NT2/D1 (cell line): ENCODE measurements at regions not wholly inside any gene's neighbourhood (a gene's known extent, or its start where the extent isn't known, plus 50 kb on each side); places are given as distances from the start of the nearest gene placed in this dataset.

Source experiments
- SUZ12 ChIP-seq: IDR thresholded peaks from 2 replicates; pipeline ENCODE4 v1.6.1; 2011; ENCODE audit not compliant: insufficient read length, insufficient read depth; ENCODE audit errors: extremely low read depth
- YY1 ChIP-seq: IDR thresholded peaks from 2 replicates; pipeline ENCODE4 v1.6.1; 2011; ENCODE audit not compliant: insufficient read length, insufficient read depth
- ZNF274 ChIP-seq: IDR thresholded peaks from 2 replicates; pipeline ENCODE4 v1.6.1; 2011; ENCODE audit warnings: mild to moderate bottlenecking, low read depth, low read length

DNA sequence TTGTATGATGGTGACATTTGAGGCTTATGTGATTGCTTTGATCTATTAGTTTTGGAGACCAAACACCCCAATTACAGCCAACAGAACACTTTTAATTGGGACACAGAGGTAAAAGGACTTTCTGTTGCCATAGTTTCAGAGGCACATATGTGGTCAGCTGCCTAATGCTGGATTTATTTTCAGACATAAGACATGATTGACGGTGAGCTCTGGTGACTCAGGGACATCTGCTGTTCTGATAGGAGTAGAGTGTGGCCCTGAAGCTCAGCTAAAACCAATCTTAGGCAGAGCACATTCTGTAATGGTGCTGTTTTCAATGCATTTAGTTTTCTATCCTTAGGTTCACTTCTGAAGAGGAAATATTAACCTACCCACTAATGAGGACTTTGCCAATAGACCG is 247.1 kb downstream of the UTP18 start:
- no peak for TF ChIP-seq YY1
- TF ChIP-seq SUZ12 = no peak
- no peak for TF ChIP-seq ZNF274
